COLO668 (cell line): ENCODE measurements at regions not wholly inside any gene's neighbourhood (a gene's known extent, or its start where the extent isn't known, plus 50 kb on each side); places are given as distances from the start of the nearest gene placed in this dataset.
"Not testable (repeated sequence)": the region's sequence is repeated elsewhere in the genome, so short reads cannot be mapped to it uniquely, and the experiment has no call there.

Experiments used
- DNase-seq: peaks from one replicate; lab custom pipeline; 2025; ENCODE audit not compliant: unreplicated experiment; lab: John Stamatoyannopoulos, UW

DNA sequence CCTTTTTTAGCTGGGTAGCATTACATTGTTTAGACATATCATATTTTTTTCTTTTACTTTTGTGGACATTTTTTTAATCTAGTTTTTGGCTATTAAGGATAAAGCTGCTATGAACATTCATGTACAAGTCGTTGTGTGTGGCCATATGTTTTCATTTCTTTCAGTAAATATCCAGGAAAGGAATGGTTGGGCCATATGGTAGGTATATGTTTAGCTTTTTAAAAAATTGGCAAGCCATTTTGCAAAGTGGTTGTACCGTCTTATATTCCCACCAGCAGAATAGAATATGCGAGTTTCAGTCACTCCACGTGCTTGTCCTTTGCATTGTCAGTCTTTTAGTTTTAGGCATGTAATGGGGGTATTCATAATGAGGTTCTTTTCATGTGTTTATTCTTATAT is 106.3 kb upstream of the NOX3 start:
- no peak for DNase-seq

DNA sequence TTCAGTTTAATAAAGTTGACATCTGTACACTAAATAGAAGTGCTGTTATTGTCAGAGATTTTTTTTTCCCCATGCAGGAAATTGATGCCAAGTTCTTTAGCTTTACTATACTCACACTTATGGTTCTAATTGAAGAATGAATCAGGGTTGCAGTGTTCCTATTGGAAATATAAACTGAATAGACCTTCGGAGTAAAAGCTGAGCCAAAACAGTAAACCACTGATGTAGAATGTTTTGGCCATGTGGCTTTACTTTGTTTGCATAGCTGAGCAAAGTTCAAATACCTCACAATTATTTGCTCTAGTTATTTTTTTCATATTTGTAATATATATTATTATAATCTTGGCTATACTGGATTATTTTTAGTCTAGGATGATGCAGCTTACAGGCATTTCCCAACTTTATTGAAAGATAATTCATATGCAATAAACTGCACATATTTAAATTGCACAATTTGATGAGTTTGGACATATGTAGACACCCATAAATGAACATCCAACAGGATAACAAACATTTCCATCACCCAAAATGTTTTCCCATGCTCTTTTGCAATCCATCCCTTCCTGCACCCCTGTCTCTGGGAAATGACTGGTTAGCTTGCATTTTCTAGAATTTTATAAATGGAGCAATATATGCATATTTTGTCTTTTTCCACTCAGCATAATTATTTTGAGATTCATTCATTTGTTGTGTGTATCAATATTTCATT is 105.8 kb upstream of the NOX3 start:
- DNase-seq: no peak

- no peak for DNase-seq
Measured at GRCh38 chr6:155549928-155550327, 94.3 kb upstream of the NOX3 start.

DNA sequence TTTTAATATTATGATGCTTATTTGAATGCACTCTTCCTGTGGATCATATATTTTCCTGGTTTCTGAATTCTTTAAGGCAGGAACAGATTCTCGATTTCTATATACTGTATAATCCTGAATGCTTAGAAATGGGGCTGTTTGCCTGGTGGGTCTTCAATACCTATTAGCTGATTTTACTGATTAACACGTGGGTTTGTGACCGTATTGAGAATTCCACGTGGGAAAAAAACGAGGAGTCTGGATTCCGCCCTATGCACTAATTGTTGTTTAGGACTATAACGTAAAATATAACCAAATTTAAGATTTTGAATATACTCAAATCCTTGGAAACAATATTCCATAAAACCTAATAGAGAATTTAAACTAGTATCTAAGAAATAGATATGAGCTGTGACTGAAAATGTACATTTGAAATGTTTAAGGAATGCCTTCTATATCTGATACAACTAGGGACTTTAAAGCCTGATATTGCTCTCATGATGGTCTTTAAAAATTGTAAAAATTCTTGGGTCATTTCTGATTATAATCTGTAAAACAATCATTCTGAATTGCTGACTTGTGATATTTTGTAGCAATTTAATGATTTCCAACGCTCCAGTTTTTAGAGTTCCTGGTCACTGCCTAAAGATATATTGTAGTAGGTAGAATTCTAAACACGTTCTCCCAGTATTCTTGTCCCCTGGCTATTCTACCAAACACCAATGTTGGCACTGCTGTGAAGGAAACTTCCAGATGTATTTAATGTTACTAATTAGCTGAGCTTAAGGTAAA is 93.6 kb upstream of the NOX3 start:
- no peak for DNase-seq

DNA sequence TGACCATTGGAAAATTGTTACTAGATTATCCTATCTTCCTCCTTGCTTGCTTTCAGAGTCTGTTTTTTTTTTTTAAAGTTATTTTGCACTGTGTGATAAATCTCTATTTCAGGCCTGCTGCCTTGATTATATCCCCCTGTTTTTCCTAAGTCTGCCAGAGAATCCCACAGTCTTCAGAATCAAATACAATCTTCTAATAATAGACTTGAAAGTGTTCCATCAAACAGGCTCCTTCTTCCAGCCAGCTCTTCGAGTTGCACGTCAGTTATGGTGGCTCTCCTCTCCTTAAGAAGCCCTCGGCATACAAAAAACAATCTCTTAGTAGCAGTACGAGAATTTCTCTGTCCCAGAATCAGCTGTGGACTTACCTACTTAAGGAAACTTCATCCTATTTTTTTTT is 92.9 kb upstream of the NOX3 start:
- no peak for DNase-seq

DNA sequence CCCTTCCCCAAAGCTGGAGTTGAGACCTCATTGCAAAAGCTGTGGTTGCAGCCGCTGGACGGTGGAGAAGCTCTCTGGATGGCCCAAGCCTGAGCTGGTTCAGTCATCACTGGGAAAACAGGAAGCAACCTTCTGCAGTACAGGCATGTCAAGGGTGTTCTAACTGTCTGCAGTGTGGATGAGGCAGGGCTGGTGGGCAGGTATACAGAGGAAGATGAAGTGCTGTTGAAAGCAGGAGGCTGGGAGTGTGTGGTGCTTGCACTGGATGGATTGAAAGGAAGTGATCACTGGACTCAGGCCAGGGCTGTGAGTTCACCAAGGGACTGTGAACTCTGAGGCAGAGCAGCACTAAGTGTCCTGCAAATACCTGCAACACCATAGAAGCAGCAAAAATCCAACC is 89.0 kb upstream of the NOX3 start:
- DNase-seq: no peak

GRCh38 chr6:155543166-155543847 is 87.7 kb upstream of the NOX3 start:
- DNase-seq: no peak

- no peak for DNase-seq
Measured at GRCh38 chr6:155542036-155542435, 86.4 kb upstream of the NOX3 start.

- DNase-seq: no peak
Measured at GRCh38 chr6:155538708-155539390, 83.2 kb upstream of the NOX3 start.

DNA sequence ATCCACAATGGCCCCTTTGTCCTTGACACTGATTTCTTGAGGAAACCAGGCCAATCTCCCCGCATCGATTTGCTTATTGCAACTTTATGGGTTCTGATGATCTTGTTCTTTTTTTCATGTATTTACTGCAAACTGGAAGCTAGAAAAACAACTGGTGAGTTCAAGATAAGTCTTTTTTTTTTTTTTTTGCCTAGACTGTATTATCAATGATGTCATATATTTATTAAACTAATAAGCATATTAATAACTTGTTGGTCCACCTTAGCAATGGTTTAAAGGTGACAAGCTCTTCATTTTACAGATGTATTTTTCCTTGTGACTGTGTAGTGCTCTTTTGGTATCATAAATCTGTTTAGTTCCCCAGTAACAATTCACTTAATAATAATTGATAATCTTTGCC is 79.0 kb upstream of the NOX3 start:
- no peak for DNase-seq

- no peak for DNase-seq
Measured at GRCh38 chr6:155530219-155530834, 74.7 kb upstream of the NOX3 start.

DNA sequence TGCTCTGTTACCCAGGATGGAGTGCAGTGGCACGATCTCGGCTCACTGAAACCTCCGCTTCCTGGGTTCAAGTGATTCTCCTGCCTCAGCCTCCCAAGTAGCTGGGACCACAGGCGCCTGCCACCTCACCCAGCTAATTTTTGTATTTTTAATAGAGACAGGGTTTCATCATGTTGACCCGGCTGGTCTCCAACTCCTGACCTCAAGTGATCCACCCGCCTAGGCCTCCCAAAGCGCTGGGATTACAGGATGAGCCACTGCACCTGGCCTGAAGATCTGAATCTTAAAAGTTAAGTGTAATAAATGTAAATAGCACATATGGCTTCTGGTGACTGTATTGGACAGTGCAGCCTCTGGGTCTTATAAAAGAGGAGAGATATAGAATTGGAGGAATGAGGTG is 74.2 kb upstream of the NOX3 start:
- DNase-seq: not testable (repeated sequence)

DNA sequence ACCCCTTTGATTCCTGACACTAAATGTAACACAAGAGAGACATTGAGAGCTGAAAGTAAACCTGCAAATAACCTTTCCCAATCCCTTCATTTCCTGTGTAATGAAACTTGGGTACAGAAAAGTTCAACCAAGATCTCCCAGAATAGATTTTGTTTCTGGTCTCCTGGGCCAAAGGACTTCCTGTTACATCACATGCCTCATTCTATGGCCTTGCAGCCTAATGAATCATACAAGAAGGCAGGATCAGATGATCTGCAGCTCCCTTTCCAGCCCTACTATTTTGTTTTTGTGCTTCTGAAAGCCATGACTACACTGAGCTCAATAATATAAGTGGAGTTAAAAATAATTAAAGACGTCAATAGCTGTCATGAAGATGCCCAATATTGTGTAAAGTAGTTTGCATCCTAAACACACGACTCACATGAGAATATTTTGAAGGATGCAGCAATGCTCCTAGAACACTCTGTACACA is 73.4 kb upstream of the NOX3 start:
- DNase-seq: no peak

DNA sequence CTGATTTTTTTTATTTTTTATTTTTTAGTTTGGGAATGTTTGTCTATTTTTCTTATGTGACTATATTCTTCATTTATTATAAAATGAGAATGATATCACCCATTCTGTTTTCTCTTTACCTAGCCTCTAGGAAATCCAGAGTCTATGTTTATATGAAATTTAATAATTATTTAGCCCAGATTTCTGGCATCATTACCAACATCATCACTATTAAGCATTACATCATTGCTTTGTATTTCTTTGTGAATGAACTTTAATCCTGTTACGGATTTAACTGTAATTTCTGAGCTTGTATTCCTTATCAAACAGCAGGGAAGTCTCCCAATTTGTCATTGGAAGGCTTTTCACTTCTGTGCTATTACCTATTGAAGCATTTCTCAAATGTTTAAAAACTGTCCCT is 72.7 kb upstream of the NOX3 start:
- DNase-seq: no peak

GRCh38 chr6:155527443-155527842 is 71.8 kb upstream of the NOX3 start:
- DNase-seq: no peak

- no peak for DNase-seq
Measured at GRCh38 chr6:155523821-155524651, 68.4 kb upstream of the NOX3 start.

DNA sequence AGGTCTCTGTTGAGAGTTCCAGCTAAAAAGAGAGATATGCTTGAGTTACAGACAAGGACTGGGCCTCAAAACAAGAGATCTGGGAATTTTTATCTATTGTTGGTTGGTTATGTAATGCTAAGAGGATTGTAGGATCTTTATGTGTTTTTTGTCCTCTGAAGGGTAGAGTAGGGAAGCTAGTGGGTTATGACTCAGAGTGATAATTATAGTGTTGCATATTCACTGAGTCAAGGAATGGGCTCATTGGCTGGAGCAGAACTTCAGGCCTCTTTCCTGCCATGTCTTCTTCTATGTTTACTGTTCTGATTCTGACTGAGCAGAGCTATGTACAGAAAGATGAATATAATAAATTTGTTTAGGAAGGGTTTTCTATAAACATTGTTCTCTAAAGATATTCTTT is 66.1 kb upstream of the NOX3 start:
- DNase-seq: no peak

GRCh38 chr6:155520078-155520477 is 64.4 kb upstream of the NOX3 start:
- no peak for DNase-seq

DNA sequence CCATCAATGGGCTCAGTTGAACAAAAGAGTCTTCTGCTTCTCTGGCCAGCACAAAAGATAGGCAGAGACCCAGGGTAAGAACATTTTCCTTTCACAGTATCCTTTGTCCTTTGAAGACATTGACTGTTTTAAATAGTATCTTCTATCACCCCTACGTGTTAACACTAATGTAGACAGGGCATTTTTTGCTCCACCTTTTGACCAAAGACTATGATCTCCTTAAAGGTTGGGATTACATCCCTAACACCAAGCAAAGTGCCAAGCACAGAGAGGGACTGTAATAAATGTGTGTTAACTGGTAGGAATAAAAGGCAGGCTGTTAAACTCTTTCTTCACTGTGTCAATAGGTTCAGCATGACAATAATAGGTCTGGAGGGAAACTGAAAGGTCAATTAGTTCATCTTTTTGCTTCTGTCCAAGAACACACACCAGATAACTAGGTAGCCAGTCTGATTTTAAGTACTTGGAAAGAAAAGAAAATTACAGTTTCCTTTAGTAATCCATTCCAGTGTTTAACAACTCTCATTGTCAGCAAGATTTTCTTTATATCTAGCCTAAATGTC is 63.6 kb upstream of the NOX3 start:
- DNase-seq: no peak

- no peak for DNase-seq
Measured at GRCh38 chr6:155517294-155517693, 61.7 kb upstream of the NOX3 start.
